ENCODE measurements at regions not wholly inside any gene's neighbourhood (a gene's known extent, or its start where the extent isn't known, plus 50 kb on each side); places are given as distances from the start of the nearest gene placed in this dataset.
"Not testable (repeated sequence)": the region's sequence is repeated elsewhere in the genome, so short reads cannot be mapped to it uniquely, and the experiment has no call there.

DNA sequence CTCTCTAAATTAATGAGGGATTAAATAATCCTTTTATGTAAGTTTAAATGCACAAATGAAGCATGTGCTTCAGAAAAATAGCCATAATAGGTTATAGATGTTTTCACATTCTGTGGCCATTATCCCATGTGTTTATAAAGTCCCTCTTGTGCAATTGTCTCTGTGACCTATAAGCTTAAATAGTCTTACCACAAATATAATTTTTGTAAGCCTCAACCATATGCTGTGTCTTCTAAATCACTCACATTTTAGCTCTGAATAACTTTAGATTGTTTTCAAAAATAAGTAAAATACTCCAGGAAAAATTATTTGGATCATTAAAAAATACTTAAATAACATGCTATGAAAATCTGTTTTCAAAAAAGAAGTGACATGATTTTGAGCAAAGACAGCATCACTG is 1894.7 kb downstream of the MAT2B start:
- no peaks in the 10 kb centered on the region for H3K9me3 ChIP-seq (ENCODE audit: control insufficient read depth, insufficient read depth, low read depth, low read length)
- no peak overlapping the region for H3K4me3 ChIP-seq (ENCODE audit: low read depth, low read length)
- H3K27me3 ChIP-seq (ENCODE audit: control insufficient read depth, insufficient read depth, low read length), result no peaks in the 10 kb centered on the region
- H3K4me1 ChIP-seq (ENCODE audit: control insufficient read depth, insufficient read depth, low read length), result no peaks in the 10 kb centered on the region; the same call in 1 of the 2 replicates
- no peak overlapping the region for H3K27ac ChIP-seq (ENCODE audit: low read depth, low read length)
- no peak overlapping the region for H3K9ac ChIP-seq (ENCODE audit: low read length)
- no peaks in the 10 kb centered on the region for H3K36me3 ChIP-seq (ENCODE audit: control insufficient read depth, insufficient read depth, low read length)

DNA sequence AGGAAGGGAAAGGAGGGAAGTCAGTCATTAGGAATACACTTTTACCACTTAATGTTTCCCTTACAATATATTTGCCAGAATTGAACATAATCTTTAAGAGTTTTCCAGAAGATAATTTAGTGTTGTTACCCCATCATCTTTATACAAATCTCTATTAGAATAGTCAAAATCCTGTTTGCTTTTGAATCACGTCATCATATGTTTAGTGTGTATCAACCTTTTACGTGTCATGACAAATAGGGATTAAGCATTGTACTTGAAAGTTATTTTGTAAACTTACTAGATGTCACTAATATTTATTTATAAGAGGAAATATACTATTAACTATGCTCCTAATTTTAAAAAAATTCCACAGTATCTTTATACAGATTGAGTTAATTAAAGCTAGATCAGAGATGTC is 1899.5 kb downstream of the MAT2B start:
- H3K9ac ChIP-seq (ENCODE audit: low read length), result no peak overlapping the region
- no peaks in the 10 kb centered on the region; the same call in 1 of the 2 replicates for H3K4me1 ChIP-seq (ENCODE audit: control insufficient read depth, insufficient read depth, low read length)
- H3K27me3 ChIP-seq (ENCODE audit: control insufficient read depth, insufficient read depth, low read length), result no peaks in the 10 kb centered on the region
- H3K4me3 ChIP-seq (ENCODE audit: low read depth, low read length), result no peak overlapping the region
- no peak overlapping the region for H3K27ac ChIP-seq (ENCODE audit: low read depth, low read length)
- no peaks in the 10 kb centered on the region for H3K36me3 ChIP-seq (ENCODE audit: control insufficient read depth, insufficient read depth, low read length)
- H3K9me3 ChIP-seq (ENCODE audit: control insufficient read depth, insufficient read depth, low read depth, low read length), result peaks cover 10% of the 10 kb centered on the region

DNA sequence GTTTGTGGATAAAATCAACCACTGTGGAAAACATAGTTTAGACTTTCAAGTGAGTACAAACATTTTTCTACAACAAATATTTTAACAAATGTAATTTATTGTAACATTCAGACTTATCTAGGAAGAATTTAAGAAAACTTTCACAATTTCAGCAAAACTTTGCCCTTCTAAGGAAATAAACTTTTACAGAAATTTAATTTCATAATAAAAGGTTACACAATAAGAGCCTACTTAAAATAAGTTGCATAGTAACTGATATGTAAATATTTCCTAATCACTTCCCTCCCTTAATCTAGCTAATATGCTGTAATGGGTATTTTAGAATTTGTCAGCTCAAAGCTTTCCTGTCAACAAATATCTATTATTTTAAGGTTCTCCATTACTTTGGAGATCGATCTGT is 1899.9 kb downstream of the MAT2B start:
- Histone ChIP-seq H3K27ac (ENCODE audit: low read depth, low read length) (no peak overlapping the region), H3K36me3 (ENCODE audit: control insufficient read depth, insufficient read depth, low read length) (no peaks in the 10 kb centered on the region), H3K9me3 (ENCODE audit: control insufficient read depth, insufficient read depth, low read depth, low read length) (peaks cover 10% of the 10 kb centered on the region), H3K4me1 (ENCODE audit: control insufficient read depth, insufficient read depth, low read length) (no peaks in the 10 kb centered on the region), H3K4me3 (ENCODE audit: low read depth, low read length) (no peak overlapping the region), H3K27me3 (ENCODE audit: control insufficient read depth, insufficient read depth, low read length) (no peaks in the 10 kb centered on the region), H3K9ac (ENCODE audit: low read length) (no peak overlapping the region)

DNA sequence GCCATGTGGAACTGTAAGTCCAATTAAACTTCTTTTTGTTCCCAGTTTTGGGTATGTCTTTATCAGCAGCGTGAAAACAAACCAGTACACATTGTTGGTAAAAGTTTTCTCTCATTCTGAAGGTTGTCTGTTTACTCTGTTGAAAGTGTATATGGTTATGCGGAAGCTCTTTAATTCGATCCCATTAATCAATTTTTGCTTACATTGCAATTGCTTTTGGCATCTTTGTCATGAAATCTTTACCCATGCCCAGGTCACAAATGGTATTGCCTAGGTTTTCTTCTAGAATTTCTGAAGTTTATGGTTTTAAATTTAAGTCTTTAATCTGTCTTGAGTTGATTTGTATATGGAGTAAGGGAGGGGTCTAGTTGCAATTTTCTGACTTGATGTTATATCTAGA is 1901.9 kb downstream of the MAT2B start:
- no peaks in the 10 kb centered on the region for H3K36me3 ChIP-seq (ENCODE audit: control insufficient read depth, insufficient read depth, low read length)
- H3K9me3 ChIP-seq (ENCODE audit: control insufficient read depth, insufficient read depth, low read depth, low read length), result peaks cover 10% of the 10 kb centered on the region
- no peaks in the 10 kb centered on the region for H3K27me3 ChIP-seq (ENCODE audit: control insufficient read depth, insufficient read depth, low read length)
- H3K27ac ChIP-seq (ENCODE audit: low read depth, low read length), result no peak overlapping the region
- H3K9ac ChIP-seq (ENCODE audit: low read length), result no peak overlapping the region
- no peak overlapping the region for H3K4me3 ChIP-seq (ENCODE audit: low read depth, low read length)
- no peaks in the 10 kb centered on the region for H3K4me1 ChIP-seq (ENCODE audit: control insufficient read depth, insufficient read depth, low read length)

DNA sequence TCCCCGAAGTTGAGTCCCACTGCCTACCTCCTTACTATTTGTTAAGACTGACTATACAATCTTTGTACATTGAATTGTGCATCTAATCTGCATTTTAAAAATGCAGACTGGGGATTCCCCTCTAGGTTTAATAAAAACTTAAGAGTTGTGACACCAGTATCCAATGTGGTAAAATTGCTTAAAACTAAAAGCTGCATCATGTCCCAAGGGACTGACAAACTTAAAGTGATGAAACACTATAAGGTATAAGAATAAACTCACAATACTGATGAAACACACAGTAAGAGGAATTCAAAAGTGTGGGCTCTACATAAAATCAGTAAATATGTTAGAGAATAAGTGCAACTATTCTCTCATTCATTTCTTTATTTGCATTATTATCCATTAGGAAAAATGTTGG is 1905.1 kb downstream of the MAT2B start:
- Histone ChIP-seq H3K4me1 (ENCODE audit: control insufficient read depth, insufficient read depth, low read length) (no peaks in the 10 kb centered on the region), H3K36me3 (ENCODE audit: control insufficient read depth, insufficient read depth, low read length) (no peaks in the 10 kb centered on the region), H3K27me3 (ENCODE audit: control insufficient read depth, insufficient read depth, low read length) (no peaks in the 10 kb centered on the region), H3K9me3 (ENCODE audit: control insufficient read depth, insufficient read depth, low read depth, low read length) (peaks cover 10% of the 10 kb centered on the region), H3K9ac (ENCODE audit: low read length) (no peak overlapping the region), H3K27ac (ENCODE audit: low read depth, low read length) (no peak overlapping the region), H3K4me3 (ENCODE audit: low read depth, low read length) (no peak overlapping the region)

DNA sequence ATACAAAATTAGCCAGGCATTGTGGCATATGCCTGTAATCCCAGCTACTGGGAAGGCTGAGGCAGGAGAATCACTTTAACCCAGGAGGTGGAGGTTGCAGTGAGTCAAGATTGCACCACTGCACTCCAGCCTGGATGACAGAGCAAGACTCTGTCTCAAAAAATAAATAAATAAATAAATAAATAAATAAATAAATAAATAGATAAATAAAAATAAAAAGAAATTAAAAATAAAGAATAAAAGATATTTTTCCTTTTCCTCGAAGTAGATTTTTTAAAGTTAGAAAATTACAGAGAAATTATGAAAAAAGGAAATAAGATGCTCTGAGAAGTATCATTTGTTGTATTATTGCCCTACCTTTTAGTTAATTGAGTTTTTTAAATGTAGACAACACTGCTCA is 1906.1 kb downstream of the MAT2B start:
- not testable (repeated sequence) for H3K27me3 ChIP-seq (ENCODE audit: control insufficient read depth, insufficient read depth, low read length); H3K4me1 ChIP-seq (ENCODE audit: control insufficient read depth, insufficient read depth, low read length); H3K27ac ChIP-seq (ENCODE audit: low read depth, low read length); H3K9me3 ChIP-seq (ENCODE audit: control insufficient read depth, insufficient read depth, low read depth, low read length); H3K9ac ChIP-seq (ENCODE audit: low read length); H3K4me3 ChIP-seq (ENCODE audit: low read depth, low read length); H3K36me3 ChIP-seq (ENCODE audit: control insufficient read depth, insufficient read depth, low read length)

DNA sequence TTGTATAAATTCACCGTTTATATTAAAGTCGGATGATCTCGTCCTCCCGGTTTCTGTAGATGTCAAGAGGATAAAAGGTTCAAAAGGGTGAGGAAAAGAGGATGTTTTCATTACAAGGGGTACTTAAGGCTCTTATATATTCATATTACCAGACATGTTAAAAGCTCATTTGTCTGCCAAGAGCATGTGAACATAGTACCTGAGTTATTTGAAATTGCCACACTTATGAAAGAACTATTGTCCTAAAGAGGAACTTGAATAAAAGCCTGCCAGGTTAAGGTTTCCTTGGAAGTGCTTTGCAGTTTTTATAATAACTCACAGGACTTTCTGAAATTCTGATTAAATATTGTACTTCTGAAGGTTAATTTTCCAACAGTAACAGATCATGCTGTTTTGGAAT is 1915.1 kb downstream of the MAT2B start:
- Histone ChIP-seq H3K27me3 (ENCODE audit: control insufficient read depth, insufficient read depth, low read length) (no peaks in the 10 kb centered on the region), H3K9me3 (ENCODE audit: control insufficient read depth, insufficient read depth, low read depth, low read length) (no peaks in the 10 kb centered on the region), H3K4me3 (ENCODE audit: low read depth, low read length) (no peak overlapping the region), H3K4me1 (ENCODE audit: control insufficient read depth, insufficient read depth, low read length) (no peaks in the 10 kb centered on the region), H3K9ac (ENCODE audit: low read length) (no peak overlapping the region), H3K27ac (ENCODE audit: low read depth, low read length) (no peak overlapping the region), H3K36me3 (ENCODE audit: control insufficient read depth, insufficient read depth, low read length) (no peaks in the 10 kb centered on the region)

DNA sequence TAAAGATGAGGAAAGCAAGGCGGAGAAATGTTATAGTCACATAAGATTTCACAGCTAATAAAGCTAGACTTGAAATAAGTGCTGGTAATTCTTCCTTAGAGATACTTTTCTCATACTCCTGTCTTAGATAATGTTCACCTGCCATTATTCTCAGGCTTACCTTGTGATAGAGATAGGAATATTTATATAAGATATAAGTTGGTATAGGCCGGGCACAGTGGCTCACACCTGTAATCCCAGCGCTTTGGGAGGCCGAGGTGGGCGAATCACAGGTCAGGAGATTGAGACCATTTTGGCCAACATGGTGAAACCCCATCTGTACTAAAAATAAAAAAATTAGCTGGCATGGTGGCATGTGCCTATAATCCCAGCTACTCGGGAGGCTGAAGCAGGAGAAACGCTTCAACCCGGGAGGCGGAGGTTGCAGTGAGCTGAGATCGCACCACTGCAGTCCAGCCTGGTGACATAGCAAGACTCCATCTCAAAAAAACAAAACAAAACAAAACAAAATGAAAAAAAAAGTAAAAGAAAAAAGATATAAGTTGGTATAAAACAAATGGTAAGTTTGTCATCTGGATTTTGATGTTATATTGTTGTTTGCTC is 1918.4 kb downstream of the MAT2B start:
- peaks cover 4% of the 10 kb centered on the region; the same call in 1 of the 2 replicates for H3K4me1 ChIP-seq (ENCODE audit: control insufficient read depth, insufficient read depth, low read length)
- no peak overlapping the region for H3K9ac ChIP-seq (ENCODE audit: low read length)
- H3K27ac ChIP-seq (ENCODE audit: low read depth, low read length), result no peak overlapping the region
- H3K9me3 ChIP-seq (ENCODE audit: control insufficient read depth, insufficient read depth, low read depth, low read length), result no peaks in the 10 kb centered on the region
- H3K4me3 ChIP-seq (ENCODE audit: low read depth, low read length), result no peak overlapping the region
- no peaks in the 10 kb centered on the region for H3K36me3 ChIP-seq (ENCODE audit: control insufficient read depth, insufficient read depth, low read length)
- no peaks in the 10 kb centered on the region for H3K27me3 ChIP-seq (ENCODE audit: control insufficient read depth, insufficient read depth, low read length)

DNA sequence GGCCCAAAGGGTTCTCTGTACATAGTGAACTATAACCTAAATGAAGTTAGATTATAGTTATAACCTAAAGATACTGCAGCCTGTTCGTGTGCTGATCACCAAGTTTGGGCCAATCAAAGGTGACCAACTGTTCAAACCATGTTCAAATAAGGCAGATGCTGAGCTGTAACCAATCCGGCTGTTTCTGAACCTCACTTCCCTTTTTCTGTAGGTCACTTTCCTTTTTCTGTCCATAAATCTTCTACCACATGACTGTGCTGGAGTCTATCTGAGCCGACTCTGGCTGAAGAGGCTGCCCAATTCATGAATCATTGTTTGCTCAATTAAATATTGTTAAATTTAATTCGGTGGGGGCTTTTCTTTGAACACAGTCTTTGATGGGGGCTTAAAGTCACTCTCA is 1920.2 kb downstream of the MAT2B start:
- Histone ChIP-seq H3K4me1 (ENCODE audit: control insufficient read depth, insufficient read depth, low read length) (peaks cover 4% of the 10 kb centered on the region; the same call in 1 of the 2 replicates), H3K9ac (ENCODE audit: low read length) (no peak overlapping the region), H3K4me3 (ENCODE audit: low read depth, low read length) (no peak overlapping the region), H3K27me3 (ENCODE audit: control insufficient read depth, insufficient read depth, low read length) (no peaks in the 10 kb centered on the region), H3K27ac (ENCODE audit: low read depth, low read length) (no peak overlapping the region), H3K36me3 (ENCODE audit: control insufficient read depth, insufficient read depth, low read length) (no peaks in the 10 kb centered on the region), H3K9me3 (ENCODE audit: control insufficient read depth, insufficient read depth, low read depth, low read length) (no peaks in the 10 kb centered on the region)

DNA sequence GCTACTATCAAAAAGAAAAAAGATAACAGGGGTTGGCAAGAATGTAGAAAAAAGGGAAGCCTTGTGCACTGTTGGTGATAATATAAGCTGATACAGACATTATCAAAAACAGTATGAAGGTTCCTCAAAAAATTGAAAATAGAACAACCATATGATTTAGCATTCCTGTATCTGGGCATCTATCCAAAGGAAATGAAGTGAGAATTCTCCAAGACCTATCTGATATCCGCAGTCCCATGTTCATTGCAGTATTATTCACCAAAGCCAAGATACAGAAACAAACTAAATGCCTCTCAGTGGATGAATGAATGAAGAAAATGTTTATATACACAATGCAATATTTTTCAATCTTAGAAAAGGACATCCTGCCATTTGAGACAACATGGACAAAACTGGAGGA is 1943.3 kb downstream of the MAT2B start:
- H3K9me3 ChIP-seq (ENCODE audit: control insufficient read depth, insufficient read depth, low read depth, low read length), result peaks cover 1% of the 10 kb centered on the region; the same call in 1 of the 2 replicates
- H3K4me3 ChIP-seq (ENCODE audit: low read depth, low read length), result no peak overlapping the region
- H3K4me1 ChIP-seq (ENCODE audit: control insufficient read depth, insufficient read depth, low read length), result no peaks in the 10 kb centered on the region
- no peaks in the 10 kb centered on the region for H3K36me3 ChIP-seq (ENCODE audit: control insufficient read depth, insufficient read depth, low read length)
- H3K27ac ChIP-seq (ENCODE audit: low read depth, low read length), result no peak overlapping the region
- no peaks in the 10 kb centered on the region for H3K27me3 ChIP-seq (ENCODE audit: control insufficient read depth, insufficient read depth, low read length)
- H3K9ac ChIP-seq (ENCODE audit: low read length), result no peak overlapping the region

DNA sequence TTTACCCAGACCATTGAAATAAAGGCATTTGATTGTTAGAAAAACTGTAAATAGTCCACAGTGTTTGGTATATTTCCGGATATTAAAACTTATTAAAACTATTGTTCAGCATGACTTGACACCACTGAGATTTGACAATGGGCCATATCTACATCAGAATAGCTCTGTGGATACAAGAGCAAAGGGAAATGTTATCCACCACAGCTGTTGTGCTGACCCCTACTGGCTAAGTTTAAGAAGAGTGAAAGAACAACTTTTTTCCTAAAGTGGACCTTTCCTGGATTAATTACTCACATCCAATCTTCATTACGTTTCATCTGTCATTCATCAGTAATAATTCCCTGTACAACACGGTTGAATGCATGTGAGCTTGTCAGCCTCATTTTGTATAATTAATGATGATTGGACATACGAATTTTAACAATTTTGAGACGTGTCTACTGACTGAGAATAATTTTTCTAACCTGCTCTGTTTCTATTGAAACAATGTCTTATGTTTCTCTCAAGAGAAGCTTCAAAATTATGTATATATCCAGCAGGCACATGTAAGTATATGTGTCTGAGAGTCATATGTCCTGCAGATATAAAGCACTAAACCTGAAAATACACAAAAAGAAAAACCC is 1952.6 kb downstream of the MAT2B start:
- Histone ChIP-seq H3K9me3 (ENCODE audit: control insufficient read depth, insufficient read depth, low read depth, low read length) (no peaks in the 10 kb centered on the region), H3K9ac (ENCODE audit: low read length) (no peak overlapping the region), H3K27me3 (ENCODE audit: control insufficient read depth, insufficient read depth, low read length) (no peaks in the 10 kb centered on the region), H3K27ac (ENCODE audit: low read depth, low read length) (peak overlapping the region; percentile 29; the same call in 1 of the 2 replicates), H3K36me3 (ENCODE audit: control insufficient read depth, insufficient read depth, low read length) (no peaks in the 10 kb centered on the region), H3K4me3 (ENCODE audit: low read depth, low read length) (no peak overlapping the region), H3K4me1 (ENCODE audit: control insufficient read depth, insufficient read depth, low read length) (peaks cover 2% of the 10 kb centered on the region; the same call in 1 of the 2 replicates)
